Naive thymus-derived CD4-positive, alpha-beta T cell (primary cell): ENCODE measurements at regions not wholly inside any gene's neighbourhood (a gene's known extent, or its start where the extent isn't known, plus 50 kb on each side); places are given as distances from the start of the nearest gene placed in this dataset.

Experiments
- ATAC-seq: fragments of 150-1000 bp; cut with Tn5 transposase; 2 replicates; pipeline ENCODE4 v1.10.0; 2021; ENCODE audit warnings: mild to moderate bottlenecking, moderate library complexity
- CTCF ChIA-PET: fragments of 350-600 bp; sonication (Branson Sonifier 250); formaldehyde crosslinking; loops from one replicate; lab custom pipeline; 2021; ENCODE audit warnings: antibody characterized with exemption; lab: Charles Lee
- POLR2A ChIA-PET: fragments of 350-600 bp; sonication (Branson Sonifier 250); formaldehyde crosslinking; loops from one replicate; lab custom pipeline; 2021; ENCODE audit warnings: antibody characterized with exemption, inconsistent platforms; lab: Charles Lee
- DNase-seq, 9 donors: peaks; one replicate each; pipeline versions ENCODE4 v3.0.0 to v3.0.0-alpha.2; 2020 to 2022; ENCODE audit warnings: mixed read lengths in 1 of 9
- H3K27ac ChIP-seq: one replicate; pipeline ENCODE4 v1.7.0; 2013; ENCODE audit warnings: mild to moderate bottlenecking, low read depth, low read length, moderate library complexity
- H3K27me3 ChIP-seq, 2 donors: one replicate each; pipeline ENCODE4 v1.7.0; 2013; ENCODE audit warnings: low read length in 2 of 2, mild to moderate bottlenecking in 2 of 2, moderate library complexity in 2 of 2; ENCODE audit not compliant: control insufficient read depth in 2 of 2, insufficient read depth in 2 of 2
- H3K36me3 ChIP-seq, 3 experiments: 1 replicate in 2 of 3; 2 replicates in 1 of 3; pipeline ENCODE4 v1.7.0; 2013; ENCODE audit warnings: low read length in 3 of 3, mild to moderate bottlenecking in 3 of 3, moderate library complexity in 1 of 3; ENCODE audit not compliant: insufficient read depth in 3 of 3, control insufficient read depth in 2 of 3
- H3K4me1 ChIP-seq, 2 donors: one replicate each; pipeline ENCODE4 v1.7.0; 2013; ENCODE audit warnings: low read length in 2 of 2, mild to moderate bottlenecking in 2 of 2, moderate library complexity in 1 of 2; ENCODE audit not compliant: control insufficient read depth in 2 of 2, insufficient read depth in 2 of 2
- H3K4me3 ChIP-seq: 2 replicates; pipeline ENCODE4 v1.7.0; 2013; ENCODE audit warnings: mild to moderate bottlenecking, low read length
- H3K9me3 ChIP-seq, 3 experiments: 1 replicate in 2 of 3; 2 replicates in 1 of 3; pipeline ENCODE4 v1.7.0; 2013; ENCODE audit warnings: low read length in 3 of 3; ENCODE audit not compliant: control insufficient read depth in 2 of 3
- H3K27ac Mint-ChIP-seq, 9 donors: one replicate each; pipeline ENCODE4 v1.8.0; 2020 to 2022; ENCODE audit warnings: mixed read lengths in 9 of 9, mild to moderate bottlenecking in 8 of 9, moderate library complexity in 5 of 9, inconsistent platforms in 2 of 9
- H3K27me3 Mint-ChIP-seq, 5 donors: one replicate each; pipeline ENCODE4 v1.8.0; 2021 to 2022; ENCODE audit warnings: mixed read lengths in 5 of 5, mild to moderate bottlenecking in 1 of 5
- H3K36me3 Mint-ChIP-seq, 5 donors: one replicate each; pipeline ENCODE4 v1.8.0; 2020 to 2022; ENCODE audit warnings: mixed read lengths in 5 of 5, mild to moderate bottlenecking in 3 of 5, inconsistent platforms in 1 of 5
- H3K4me1 Mint-ChIP-seq, 7 donors: one replicate each; pipeline ENCODE4 v1.8.0; 2020 to 2022; ENCODE audit warnings: mixed read lengths in 7 of 7, mild to moderate bottlenecking in 3 of 7, inconsistent platforms in 1 of 7
- H3K4me3 Mint-ChIP-seq, 10 donors: one replicate each; pipeline ENCODE4 v1.8.0; 2020 to 2022; ENCODE audit warnings: mild to moderate bottlenecking in 10 of 10, mixed read lengths in 10 of 10, moderate library complexity in 6 of 10, inconsistent platforms in 2 of 10
- H3K9me3 Mint-ChIP-seq, 11 donors: one replicate each; pipeline ENCODE4 v1.8.0; 2020 to 2022; ENCODE audit warnings: mixed read lengths in 11 of 11, mild to moderate bottlenecking in 4 of 11, inconsistent platforms in 1 of 11, moderate library complexity in 1 of 11
- intact Hi-C, 2 donors: fragments of 100-400 bp; cut with micrococcal nuclease; formaldehyde crosslinking; loops; one replicate each; pipeline ENCODE4 v1.15.1; 2023

- Histone ChIP-seq H3K4me1 (no peaks in the 10 kb centered on the region), H3K4me3 (no peak overlapping the region), H3K27me3 (no peaks in the 10 kb centered on the region), H3K9me3 (peaks cover 0 to 4% (median 0%) of the 10 kb centered on the region in 3 experiments), H3K27ac (no peak overlapping the region), H3K36me3 (no peaks in the 10 kb centered on the region)
- no peak for DNase-seq
- Mint-ChIP-seq H3K27me3 (no peaks in the 10 kb centered on the region), H3K4me3 (no peak overlapping the region), H3K36me3 (no peaks in the 10 kb centered on the region), H3K27ac (no peak overlapping the region), H3K9me3 (peaks cover 0 to 17% (median 9%) of the 10 kb centered on the region in 11 donors), H3K4me1 (no peaks in the 10 kb centered on the region)
- ATAC-seq: no peak
- ChIA-PET CTCF (no interaction called here), POLR2A (no interaction called here)
- intact Hi-C loops: no loop called here
Measured at GRCh38 chr10:37476285-37476684, 350.9 kb downstream of the ANKRD30A start.

GRCh38 chr10:37474645-37475044, 349.2 kb downstream of the ANKRD30A start:
- intact Hi-C loops: no loop called here
- Histone ChIP-seq H3K9me3 (peaks cover 0 to 4% (median 0%) of the 10 kb centered on the region in 3 experiments), H3K4me3 (no peak overlapping the region), H3K27me3 (no peaks in the 10 kb centered on the region), H3K4me1 (no peaks in the 10 kb centered on the region), H3K27ac (no peak overlapping the region), H3K36me3 (no peaks in the 10 kb centered on the region)
- Mint-ChIP-seq H3K4me3 (no peak overlapping the region), H3K4me1 (no peaks in the 10 kb centered on the region), H3K36me3 (peaks cover 0 to 4% (median 0%) of the 10 kb centered on the region in 5 donors), H3K27me3 (peaks cover 0 to 4% (median 0%) of the 10 kb centered on the region in 5 donors), H3K9me3 (peaks cover 5 to 30% (median 14%) of the 10 kb centered on the region in 11 donors), H3K27ac (no peak overlapping the region)
- ATAC-seq (no peak), DNase-seq (no peak)
- ChIA-PET POLR2A (no interaction called here), CTCF (no interaction called here)

GRCh38 chr10:37473906-37474305, 348.5 kb downstream of the ANKRD30A start:
- ATAC-seq: no peak
- no peaks in the 10 kb centered on the region for H3K27me3 ChIP-seq
- H3K9me3 Mint-ChIP-seq: peaks cover 6 to 31% (median 13%) of the 10 kb centered on the region in 11 donors
- no peaks in the 10 kb centered on the region for H3K4me1 ChIP-seq
- no peak for DNase-seq
- no peak overlapping the region for H3K4me3 ChIP-seq
- no peak overlapping the region for H3K27ac ChIP-seq
- H3K9me3 ChIP-seq: peaks cover 0 to 4% (median 0%) of the 10 kb centered on the region in 3 experiments
- ChIA-PET POLR2A (no interaction called here), CTCF (no interaction called here)
- H3K27me3 Mint-ChIP-seq: peaks cover 0 to 5% (median 0%) of the 10 kb centered on the region in 5 donors
- H3K4me1 Mint-ChIP-seq: no peaks in the 10 kb centered on the region
- H3K36me3 ChIP-seq: no peaks in the 10 kb centered on the region
- no peak overlapping the region for H3K4me3 Mint-ChIP-seq
- H3K36me3 Mint-ChIP-seq: peaks cover 0 to 4% (median 0%) of the 10 kb centered on the region in 5 donors
- no peak overlapping the region for H3K27ac Mint-ChIP-seq
- intact Hi-C loops: no loop called here

GRCh38 chr10:37467246-37467645, 341.8 kb downstream of the ANKRD30A start:
- H3K27ac ChIP-seq: no peak overlapping the region
- intact Hi-C loops: no loop called here

GRCh38 chr10:37456456-37456855, 331.1 kb downstream of the ANKRD30A start:
- Histone ChIP-seq H3K9me3 (peaks cover 0 to 8% (median 0%) of the 10 kb centered on the region in 3 experiments), H3K4me1 (no peaks in the 10 kb centered on the region), H3K4me3 (no peak overlapping the region), H3K27me3 (no peaks in the 10 kb centered on the region), H3K36me3 (no peaks in the 10 kb centered on the region), H3K27ac (no peak overlapping the region)
- no peak for DNase-seq
- intact Hi-C loops: no loop called here
- Mint-ChIP-seq H3K27ac (no peak overlapping the region), H3K4me1 (no peaks in the 10 kb centered on the region), H3K4me3 (no peak overlapping the region), H3K27me3 (no peaks in the 10 kb centered on the region), H3K36me3 (no peaks in the 10 kb centered on the region), H3K9me3 (peaks cover 5 to 34% (median 13%) of the 10 kb centered on the region in 11 donors)
- ChIA-PET POLR2A (no interaction called here), CTCF (no interaction called here)
- no peak for ATAC-seq

More at GRCh38 chr10:37467246-37467645, 341.8 kb downstream of the ANKRD30A start:
- H3K27ac Mint-ChIP-seq: no peak overlapping the region
- ChIA-PET CTCF (no interaction called here), POLR2A (no interaction called here)
- no peaks in the 10 kb centered on the region for H3K27me3 ChIP-seq
- H3K9me3 ChIP-seq: peaks cover 0 to 5% (median 0%) of the 10 kb centered on the region in 3 experiments
- no peaks in the 10 kb centered on the region for H3K4me1 ChIP-seq
- DNase-seq: no peak
- no peak for ATAC-seq
- H3K9me3 Mint-ChIP-seq: peaks cover 3 to 35% (median 13%) of the 10 kb centered on the region in 11 donors
- no peaks in the 10 kb centered on the region for H3K36me3 ChIP-seq
- peaks cover 0 to 5% (median 0%) of the 10 kb centered on the region in 5 donors for H3K27me3 Mint-ChIP-seq
- no peaks in the 10 kb centered on the region for H3K4me1 Mint-ChIP-seq
- no peak overlapping the region for H3K4me3 ChIP-seq
- H3K4me3 Mint-ChIP-seq: no peak overlapping the region
- peaks cover 0 to 4% (median 0%) of the 10 kb centered on the region in 5 donors for H3K36me3 Mint-ChIP-seq

GRCh38 chr10:37448161-37448560, 322.8 kb downstream of the ANKRD30A start:
- ATAC-seq: no peak
- Mint-ChIP-seq H3K36me3 (peaks cover 0 to 3% (median 0%) of the 10 kb centered on the region in 5 donors), H3K9me3 (peaks cover 5 to 35% (median 16%) of the 10 kb centered on the region in 11 donors), H3K4me1 (no peaks in the 10 kb centered on the region), H3K27ac (no peak overlapping the region), H3K27me3 (no peaks in the 10 kb centered on the region), H3K4me3 (no peak overlapping the region)
- no peaks in the 10 kb centered on the region for H3K9me3 ChIP-seq
- no peak for DNase-seq
- no peaks in the 10 kb centered on the region for H3K27me3 ChIP-seq
- no peaks in the 10 kb centered on the region for H3K4me1 ChIP-seq
- ChIA-PET CTCF (no interaction called here), POLR2A (no interaction called here)
- H3K36me3 ChIP-seq: no peaks in the 10 kb centered on the region
- no peak overlapping the region for H3K27ac ChIP-seq
- H3K4me3 ChIP-seq: no peak overlapping the region
- intact Hi-C loops: no loop called here

GRCh38 chr10:37442882-37443281, 317.5 kb downstream of the ANKRD30A start:
- Mint-ChIP-seq H3K27ac (no peak overlapping the region), H3K4me3 (no peak overlapping the region), H3K9me3 (peaks cover 4 to 46% (median 11%) of the 10 kb centered on the region in 11 donors), H3K27me3 (no peaks in the 10 kb centered on the region), H3K36me3 (peaks cover 0 to 3% (median 0%) of the 10 kb centered on the region in 5 donors), H3K4me1 (no peaks in the 10 kb centered on the region)
- DNase-seq (no peak), ATAC-seq (no peak)
- Histone ChIP-seq H3K27ac (no peak overlapping the region), H3K4me3 (no peak overlapping the region), H3K36me3 (no peaks in the 10 kb centered on the region), H3K27me3 (no peaks in the 10 kb centered on the region), H3K4me1 (no peaks in the 10 kb centered on the region), H3K9me3 (no peaks in the 10 kb centered on the region)
- ChIA-PET CTCF (no interaction called here), POLR2A (no interaction called here)
- intact Hi-C loops: no loop called here
